ENCODE measurements at regions not wholly inside any gene's neighbourhood (a gene's known extent, or its start where the extent isn't known, plus 50 kb on each side); places are given as distances from the start of the nearest gene placed in this dataset.

- CTCF ChIA-PET (ENCODE audit: partially characterized antibody), result interaction anchor here (0.9 kb wide), 1 partner anchor 212 kb away, joined by 3 read pairs; no protein-coding TSS in a partner anchor
- Histone ChIP-seq H4K8ac (ENCODE audit: extremely low read depth, insufficient read depth, low read length) (no peak overlapping the region), H3K36me3 (ENCODE audit: control insufficient read depth in 2 of 4, insufficient read depth in 4 of 4, low read length in 3 of 4) (no peaks in the 10 kb centered on the region), H3K4me2 (ENCODE audit: insufficient read depth in 1 of 2, low read depth in 2 of 2, low read length in 2 of 2) (no peak overlapping the region), H3K79me2 (ENCODE audit: control insufficient read depth in 1 of 2, insufficient read depth in 2 of 2, low read length in 2 of 2) (no peaks in the 10 kb centered on the region), H2BK5ac (ENCODE audit: low read depth, low read length) (no peak overlapping the region), H4K20me1 (replicated peaks in 1 of 2; ENCODE audit: control insufficient read depth in 1 of 2, insufficient read depth in 2 of 2, low read length in 2 of 2) (no peaks in the 10 kb centered on the region), H2AK5ac (ENCODE audit: low read depth, low read length) (no peak overlapping the region), H4K91ac (replicated peaks; ENCODE audit: insufficient read length, low read length) (no peak overlapping the region), H3K4me1 (replicated peaks in 1 of 4; ENCODE audit: control insufficient read depth in 3 of 4, insufficient read depth in 4 of 4, low read length in 3 of 4) (no peaks in the 10 kb centered on the region), H3K23ac (ENCODE audit: insufficient read length) (no peak overlapping the region), H2BK12ac (ENCODE audit: low read depth, low read length) (no peak overlapping the region), H3K79me1 (ENCODE audit: low read depth, low read length) (no peaks in the 10 kb centered on the region), H3K14ac (ENCODE audit: insufficient read length) (no peak overlapping the region), H2AFZ (ENCODE audit: low read length) (no peak overlapping the region), H3K18ac (ENCODE audit: extremely low read depth, low read length) (no peak overlapping the region), H3K27me3 (replicated peaks in 1 of 4; ENCODE audit: control insufficient read depth in 3 of 4, extremely low read depth in 1 of 4, insufficient read depth in 3 of 4, low read length in 3 of 4) (no peaks in the 10 kb centered on the region), H3K4ac (replicated peaks; ENCODE audit: insufficient read length, low read depth, low read length) (no peak overlapping the region), H2BK20ac (ENCODE audit: low read length) (no peak overlapping the region), H3K9me3 (ENCODE audit: insufficient read depth in 2 of 2, low read depth in 1 of 2, low read length in 1 of 2) (no peaks in the 10 kb centered on the region), H3K9ac (replicated peaks in 1 of 4; ENCODE audit: extremely low read depth in 1 of 4, low read depth in 3 of 4, low read length in 3 of 4) (no peak overlapping the region), H3K27ac (ENCODE audit: low read depth, low read length) (no peak overlapping the region), H3K56ac (replicated peaks; ENCODE audit: insufficient read length, low read depth, low read length) (no peak overlapping the region), H2BK15ac (ENCODE audit: low read length) (no peak overlapping the region), H2BK120ac (replicated peaks; ENCODE audit: low read depth, low read length) (no peak overlapping the region), H3K23me2 (ENCODE audit: low read depth, low read length) (no peaks in the 10 kb centered on the region), H4K5ac (ENCODE audit: insufficient read length, low read depth, low read length) (no peak overlapping the region), H3K4me3 (ENCODE audit: extremely low read depth in 1 of 4, insufficient read depth in 2 of 4, low read depth in 3 of 4, low read length in 4 of 4) (no peak overlapping the region)
- POLR2A ChIA-PET (ENCODE audit: partially characterized antibody), result no interaction called here
- DNase-seq (ENCODE audit: low read depth in 1 of 2, low spot score in 2 of 2), result no peak
- no peak for FAIRE-seq
- WGBS, 2 experiments (ENCODE audit: extremely low coverage in 1 of 2, insufficient coverage in 1 of 2, insufficient read length in 1 of 2, insufficient replicate concordance in 2 of 2, low coverage in 1 of 2, low lambda C conversion rate in 2 of 2, missing lambda C conversion rate in 1 of 2), result 94% methylated on average over 1 of the region's 1 CpG; no CpG with 5 or more reads in 1 of the 2 experiments
- TF ChIP-seq SP1 (IDR thresholded peaks at IDR 0.05; ENCODE audit: low read depth, low read length) (no peak), CHD1 (IDR thresholded peaks at IDR 0.05; ENCODE audit: low read depth, low read length) (no peak), RAD21 (IDR thresholded peaks at IDR 0.05 in 1 of 2, conservative IDR thresholded peaks at IDR 0.05 in 1 of 2; ENCODE audit: low read depth in 2 of 2, low read length in 2 of 2) (no peak)
Observed at GRCh38 chr11:13068211-13068610, 59.1 kb downstream of the RASSF10 start.
